HepG2 (cell line): ENCODE measurements at regions not wholly inside any gene's neighbourhood (a gene's known extent, or its start where the extent isn't known, plus 50 kb on each side); places are given as distances from the start of the nearest gene placed in this dataset.

Source experiments
- EP300 ChIP-seq, 3 experiments: sonication (generic) in 1 of 3; formaldehyde crosslinking in 1 of 3; IDR thresholded peaks; 2 replicates each; pipeline versions ENCODE4 v1.5.1 to v1.6.1; 2011 to 2020; ENCODE audit warnings: low read depth in 2 of 3, low read length in 2 of 3, borderline replicate concordance in 1 of 3, improper control_type of control experiment in 1 of 3, mild to moderate bottlenecking in 1 of 3, missing genetic modification reagents in 1 of 3, moderate library complexity in 1 of 3
- HMG20A ChIP-seq: IDR thresholded peaks from 2 replicates; pipeline ENCODE4 v1.6.1; 2016; ENCODE audit warnings: borderline replicate concordance
- JUNB ChIP-seq: sonication (generic); formaldehyde crosslinking; IDR thresholded peaks from 2 replicates; pipeline ENCODE4 v1.8.0; 2022; ENCODE audit warnings: missing genetic modification reagents, mild to moderate bottlenecking, borderline replicate concordance
- MEIS1 ChIP-seq: sonication (generic); formaldehyde crosslinking; IDR thresholded peaks from 2 replicates; pipeline ENCODE4 v1.9.0; 2021; ENCODE audit warnings: mild to moderate bottlenecking, missing genetic modification reagents, moderate library complexity, borderline replicate concordance
- NKX3-1 ChIP-seq: sonication (generic); formaldehyde crosslinking; IDR thresholded peaks from 2 replicates; pipeline ENCODE4 v1.5.0; 2020; ENCODE audit warnings: missing genetic modification reagents
- POLR2A ChIP-seq, 2 experiments: IDR thresholded peaks; 2 replicates each; pipeline ENCODE4 v1.6.1; 2011; ENCODE audit warnings: low read depth in 2 of 2, low read length in 2 of 2, mild to moderate bottlenecking in 1 of 2, moderate library complexity in 1 of 2; ENCODE audit not compliant: insufficient read depth in 1 of 2
- YY1 ChIP-seq: IDR thresholded peaks from 2 replicates; pipeline ENCODE4 v1.6.1; 2011; ENCODE audit warnings: low read length, low read depth, moderate library complexity, mild to moderate bottlenecking; ENCODE audit not compliant: insufficient read depth, insufficient replicate concordance
- ZNF431 ChIP-seq: sonication (generic); formaldehyde crosslinking; IDR thresholded peaks from 2 replicates; pipeline ENCODE4 v1.9.0; 2022; ENCODE audit warnings: missing genetic modification reagents, low read depth, mild to moderate bottlenecking, borderline replicate concordance
- ZNF747 ChIP-seq: sonication (generic); formaldehyde crosslinking; IDR thresholded peaks from 2 replicates; pipeline ENCODE4 v1.8.1; 2023; ENCODE audit warnings: missing genetic modification reagents, mild to moderate bottlenecking, borderline replicate concordance
- ZNF782 ChIP-seq: sonication (generic); formaldehyde crosslinking; IDR thresholded peaks from 2 replicates; pipeline ENCODE4 v1.4.0; 2020; ENCODE audit warnings: missing genetic modification reagents, mild to moderate bottlenecking, borderline replicate concordance
- ZSCAN30 ChIP-seq: sonication (generic); formaldehyde crosslinking; IDR thresholded peaks from 2 replicates; pipeline ENCODE4 v1.5.0; 2020; ENCODE audit warnings: mild to moderate bottlenecking, missing genetic modification reagents
- TF ChIP-seq, protein P1 (sequence below): sonication (generic); formaldehyde crosslinking; IDR thresholded peaks from 2 replicates; pipeline ENCODE4 v1.5.0; 2020; ENCODE audit warnings: mild to moderate bottlenecking, missing genetic modification reagents, moderate library complexity
- TF ChIP-seq, protein P2 (sequence below), 2 experiments: sonication (generic) in 1 of 2; formaldehyde crosslinking in 1 of 2; IDR thresholded peaks; 2 replicates each; pipeline versions ENCODE4 v1.5.1 to v1.6.1; 2011 to 2020; ENCODE audit warnings: borderline replicate concordance in 1 of 2, low read depth in 1 of 2, low read length in 1 of 2, mild to moderate bottlenecking in 1 of 2, missing genetic modification reagents in 1 of 2, moderate library complexity in 1 of 2

DNA sequence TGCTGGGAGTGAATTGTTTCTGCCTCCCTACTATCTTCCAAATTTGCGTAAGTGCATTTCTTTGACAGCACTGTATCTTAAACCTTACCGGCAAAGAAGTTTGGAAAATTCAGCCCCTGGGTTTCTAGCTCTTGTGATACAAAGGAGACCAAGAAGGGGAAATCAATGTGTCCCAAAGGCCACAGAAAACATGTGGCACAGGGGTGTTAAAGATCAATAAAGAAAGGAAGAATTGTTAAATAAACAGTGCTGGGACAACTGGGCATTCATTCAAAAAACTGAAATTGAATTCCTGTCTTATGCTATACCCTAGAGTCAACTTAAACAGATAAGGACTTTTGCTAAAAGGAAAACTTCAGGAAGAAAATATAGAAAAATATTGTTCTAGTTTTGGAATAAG is 328.1 kb downstream of the MAN2A1 start:
- TF ChIP-seq ZNF782 (CRISPR knock-in tag) (no peak), MEIS1 (no peak), HMG20A (peak; percentile 61; the same call in 1 of the 2 replicates), JUNB (CRISPR knock-in tag) (no peak), EP300 (IDR thresholded peaks at IDR 0.05; ENCODE audit: low read depth in 2 of 2, low read length in 2 of 2) (peak in 1 of 2 experiments; percentile 80; a peak in 2 of 4 replicates), EP300 (CRISPR knock-in tag; IDR thresholded peaks at IDR 0.05; ENCODE audit: borderline replicate concordance) (no peak), NKX3-1 (no peak), ZNF431 (CRISPR knock-in tag) (no peak), ZSCAN30 (CRISPR knock-in tag) (no peak), YY1 (no peak), ZNF747 (CRISPR knock-in tag) (no peak), POLR2A (IDR thresholded peaks at IDR 0.05; ENCODE audit: insufficient read depth in 1 of 2, low read depth in 2 of 2, low read length in 2 of 2) (no peak)
- TF ChIP-seq, protein P1, sequence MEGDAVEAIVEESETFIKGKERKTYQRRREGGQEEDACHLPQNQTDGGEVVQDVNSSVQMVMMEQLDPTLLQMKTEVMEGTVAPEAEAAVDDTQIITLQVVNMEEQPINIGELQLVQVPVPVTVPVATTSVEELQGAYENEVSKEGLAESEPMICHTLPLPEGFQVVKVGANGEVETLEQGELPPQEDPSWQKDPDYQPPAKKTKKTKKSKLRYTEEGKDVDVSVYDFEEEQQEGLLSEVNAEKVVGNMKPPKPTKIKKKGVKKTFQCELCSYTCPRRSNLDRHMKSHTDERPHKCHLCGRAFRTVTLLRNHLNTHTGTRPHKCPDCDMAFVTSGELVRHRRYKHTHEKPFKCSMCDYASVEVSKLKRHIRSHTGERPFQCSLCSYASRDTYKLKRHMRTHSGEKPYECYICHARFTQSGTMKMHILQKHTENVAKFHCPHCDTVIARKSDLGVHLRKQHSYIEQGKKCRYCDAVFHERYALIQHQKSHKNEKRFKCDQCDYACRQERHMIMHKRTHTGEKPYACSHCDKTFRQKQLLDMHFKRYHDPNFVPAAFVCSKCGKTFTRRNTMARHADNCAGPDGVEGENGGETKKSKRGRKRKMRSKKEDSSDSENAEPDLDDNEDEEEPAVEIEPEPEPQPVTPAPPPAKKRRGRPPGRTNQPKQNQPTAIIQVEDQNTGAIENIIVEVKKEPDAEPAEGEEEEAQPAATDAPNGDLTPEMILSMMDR (CRISPR knock-in tag) = no peak
- TF ChIP-seq, protein P2, sequence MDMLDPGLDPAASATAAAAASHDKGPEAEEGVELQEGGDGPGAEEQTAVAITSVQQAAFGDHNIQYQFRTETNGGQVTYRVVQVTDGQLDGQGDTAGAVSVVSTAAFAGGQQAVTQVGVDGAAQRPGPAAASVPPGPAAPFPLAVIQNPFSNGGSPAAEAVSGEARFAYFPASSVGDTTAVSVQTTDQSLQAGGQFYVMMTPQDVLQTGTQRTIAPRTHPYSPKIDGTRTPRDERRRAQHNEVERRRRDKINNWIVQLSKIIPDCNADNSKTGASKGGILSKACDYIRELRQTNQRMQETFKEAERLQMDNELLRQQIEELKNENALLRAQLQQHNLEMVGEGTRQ (IDR thresholded peaks at IDR 0.05; ENCODE audit: low read depth, low read length) = no peak
- TF ChIP-seq, protein P2 (CRISPR knock-in tag; IDR thresholded peaks at IDR 0.05; ENCODE audit: borderline replicate concordance) = no peak
